WTC11 (cell line): ENCODE measurements at regions not wholly inside any gene's neighbourhood (a gene's known extent, or its start where the extent isn't known, plus 50 kb on each side); places are given as distances from the start of the nearest gene placed in this dataset.

Source experiments
- ATAC-seq: fragments of 200-7000 bp; cut with Tn5 transposase; 2 replicates; pipeline ENCODE4 v1.10.0; 2021; ENCODE audit warnings: mild to moderate bottlenecking, moderate library complexity
- CTCF ChIA-PET: fragments of 300-600 bp; sonication (Branson Sonifier 250); formaldehyde crosslinking; loops from one replicate; lab custom pipeline; 2021; ENCODE audit warnings: antibody characterized with exemption; lab: Charles Lee
- POLR2A ChIA-PET: fragments of 350-600 bp; sonication (Branson Sonifier 250); formaldehyde crosslinking; loops from one replicate; lab custom pipeline; 2021; ENCODE audit warnings: antibody characterized with exemption; lab: Charles Lee
- DNase-seq: peaks from one replicate; pipeline ENCODE4 v3.0.0; 2021; ENCODE audit warnings: low spot score
- H3K27ac Mint-ChIP-seq: 2 replicates; pipeline ENCODE4 v1.8.0; 2021; ENCODE audit warnings: mixed read lengths
- H3K27me3 Mint-ChIP-seq: 2 replicates; pipeline ENCODE4 v1.8.0; 2021; ENCODE audit warnings: low read depth, mild to moderate bottlenecking, moderate library complexity, mixed read lengths
- H3K36me3 Mint-ChIP-seq: 2 replicates; pipeline ENCODE4 v1.8.0; 2021; ENCODE audit warnings: mixed read lengths
- H3K4me1 Mint-ChIP-seq: 2 replicates; pipeline ENCODE4 v1.8.0; 2022; ENCODE audit warnings: mixed read lengths
- H3K4me3 Mint-ChIP-seq: 2 replicates; pipeline ENCODE4 v1.8.0; 2021; ENCODE audit warnings: mild to moderate bottlenecking, moderate library complexity, mixed read lengths
- H3K9me3 Mint-ChIP-seq: 2 replicates; pipeline ENCODE4 v1.8.0; 2021; ENCODE audit warnings: mixed read lengths
- AR ChIP-seq: fragments of 250-450 bp; sonication (Bioruptor Pico); IDR thresholded peaks from 2 replicates; pipeline ENCODE4 v1.9.0; 2021; ENCODE audit warnings: mild to moderate bottlenecking
- CREB1 ChIP-seq: sonication (generic); formaldehyde crosslinking; IDR thresholded peaks from 2 replicates; pipeline ENCODE4 v1.8.0; 2023; ENCODE audit warnings: mild to moderate bottlenecking, missing genetic modification reagents
- ELF4 ChIP-seq: sonication (generic); formaldehyde crosslinking; IDR thresholded peaks from 2 replicates; pipeline ENCODE4 v1.8.1; 2022; ENCODE audit warnings: low read depth, mild to moderate bottlenecking, moderate library complexity, missing genetic modification reagents
- FOXK1 ChIP-seq: sonication (generic); formaldehyde crosslinking; IDR thresholded peaks from 2 replicates; pipeline ENCODE4 v1.8.0; 2022; ENCODE audit warnings: mild to moderate bottlenecking, moderate library complexity, missing genetic modification reagents
- FOXP1 ChIP-seq: sonication (generic); formaldehyde crosslinking; IDR thresholded peaks from 2 replicates; pipeline ENCODE4 v1.8.0; 2022; ENCODE audit warnings: missing genetic modification reagents, mild to moderate bottlenecking, moderate library complexity, borderline replicate concordance
- GABPB1 ChIP-seq: sonication (generic); formaldehyde crosslinking; IDR thresholded peaks from 2 replicates; pipeline ENCODE4 v1.8.1; 2023; ENCODE audit warnings: mild to moderate bottlenecking, missing genetic modification reagents
- JUN ChIP-seq: sonication (generic); formaldehyde crosslinking; IDR thresholded peaks from 2 replicates; pipeline ENCODE4 v1.8.0; 2023; ENCODE audit warnings: mild to moderate bottlenecking, missing genetic modification reagents
- KAT7 ChIP-seq: sonication (generic); formaldehyde crosslinking; IDR thresholded peaks from 2 replicates; pipeline ENCODE4 v1.8.1; 2023; ENCODE audit warnings: missing genetic modification reagents, mild to moderate bottlenecking, borderline replicate concordance
- MYBL2 ChIP-seq: sonication (generic); formaldehyde crosslinking; IDR thresholded peaks from 2 replicates; pipeline ENCODE4 v1.8.1; 2023; ENCODE audit warnings: mild to moderate bottlenecking, moderate library complexity, missing genetic modification reagents
- NFE2L1 ChIP-seq: sonication (generic); formaldehyde crosslinking; IDR thresholded peaks from 2 replicates; pipeline ENCODE4 v1.8.1; 2023; ENCODE audit warnings: missing genetic modification reagents
- NR1H2 ChIP-seq: sonication (generic); formaldehyde crosslinking; IDR thresholded peaks from 2 replicates; pipeline ENCODE4 v1.9.0; 2021; ENCODE audit warnings: mild to moderate bottlenecking, moderate library complexity, missing genetic modification reagents
- NR3C1 ChIP-seq: sonication (generic); formaldehyde crosslinking; conservative IDR thresholded peaks from 2 replicates; pipeline ENCODE4 v1.8.1; 2023; ENCODE audit warnings: low read depth, mild to moderate bottlenecking, missing genetic modification reagents
- PREB ChIP-seq: sonication (generic); formaldehyde crosslinking; IDR thresholded peaks from 2 replicates; pipeline ENCODE4 v1.8.1; 2022; ENCODE audit warnings: mild to moderate bottlenecking, missing genetic modification reagents, moderate library complexity, borderline replicate concordance
- RORB ChIP-seq: fragments of 250-450 bp; sonication (Bioruptor Pico); IDR thresholded peaks from 2 replicates; pipeline ENCODE4 v1.9.0; 2021; ENCODE audit warnings: mild to moderate bottlenecking
- ZNF219 ChIP-seq: sonication (generic); formaldehyde crosslinking; IDR thresholded peaks from 2 replicates; pipeline ENCODE4 v1.8.0; 2023; ENCODE audit warnings: missing genetic modification reagents, mild to moderate bottlenecking, borderline replicate concordance
- ZNF396 ChIP-seq: fragments of 250-450 bp; sonication (Bioruptor Pico); IDR thresholded peaks from 2 replicates; pipeline ENCODE4 v1.8.0; 2021; ENCODE audit warnings: mild to moderate bottlenecking, moderate library complexity, borderline replicate concordance
- ZNF416 ChIP-seq: fragments of 250-450 bp; sonication (Bioruptor Pico); IDR thresholded peaks from 2 replicates; pipeline ENCODE4 v1.9.0; 2021; ENCODE audit warnings: mild to moderate bottlenecking, inconsistent platforms

- POLR2A ChIA-PET: no interaction called here
- DNase-seq: no peak
- ATAC-seq: no peak
- Mint-ChIP-seq H3K4me3 (no peak overlapping the region), H3K36me3 (no peaks in the 10 kb centered on the region), H3K27ac (no peak overlapping the region), H3K4me1 (peaks cover 11% of the 10 kb centered on the region), H3K27me3 (no peaks in the 10 kb centered on the region), H3K9me3 (peaks cover 8% of the 10 kb centered on the region)
- CTCF ChIA-PET: no interaction called here
- TF ChIP-seq FOXP1 (no peak), ZNF416 (CRISPR knock-in tag) (no peak), AR (CRISPR knock-in tag) (no peak)
Measured at GRCh38 chr18:45149712-45150111, 465.6 kb upstream of the SLC14A2 start.

DNA sequence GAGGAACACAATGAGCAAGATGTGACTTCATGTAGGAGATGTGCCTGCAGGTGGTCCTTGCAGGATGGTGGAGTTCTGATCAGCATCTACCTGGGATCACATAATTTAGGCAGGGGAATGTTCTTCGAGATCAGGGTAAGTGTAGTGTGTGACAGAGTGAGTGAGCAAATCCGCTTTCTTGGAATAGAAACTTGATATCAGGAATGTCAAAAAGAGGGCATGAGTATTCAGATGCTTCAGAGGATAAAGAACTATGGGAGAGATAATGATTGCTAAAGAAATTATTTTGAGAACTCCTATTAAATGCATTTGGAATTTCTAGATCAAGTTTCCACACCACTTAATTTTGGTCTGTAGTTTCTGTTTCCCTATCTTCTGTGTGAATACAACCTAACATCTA is 463.6 kb upstream of the SLC14A2 start:
- Mint-ChIP-seq H3K4me3 (no peak overlapping the region), H3K27ac (no peak overlapping the region), H3K4me1 (peaks cover 11% of the 10 kb centered on the region), H3K9me3 (peaks cover 5% of the 10 kb centered on the region), H3K36me3 (no peaks in the 10 kb centered on the region), H3K27me3 (no peaks in the 10 kb centered on the region)
- ATAC-seq (no peak), DNase-seq (no peak)
- ChIA-PET POLR2A (no interaction called here), CTCF (no interaction called here)
- TF ChIP-seq ZNF219 (no peak), KAT7 (CRISPR knock-in tag) (no peak), RORB (CRISPR knock-in tag) (no peak), MYBL2 (CRISPR knock-in tag) (no peak), JUN (CRISPR knock-in tag) (no peak), NR3C1 (CRISPR knock-in tag) (no peak), CREB1 (CRISPR knock-in tag) (no peak), AR (CRISPR knock-in tag) (no peak), FOXK1 (CRISPR knock-in tag) (no peak), ZNF396 (CRISPR knock-in tag) (no peak), GABPB1 (CRISPR knock-in tag) (no peak), ZNF416 (CRISPR knock-in tag) (no peak), PREB (no peak), NFE2L1 (no peak), NR1H2 (CRISPR knock-in tag) (no peak)

GRCh38 chr18:45155526-45155925 is 459.8 kb upstream of the SLC14A2 start:
- H3K27me3 Mint-ChIP-seq: no peaks in the 10 kb centered on the region
- ATAC-seq (no peak), DNase-seq (no peak)
- H3K4me3 Mint-ChIP-seq: no peak overlapping the region
- POLR2A ChIA-PET: no interaction called here
- no peaks in the 10 kb centered on the region for H3K4me1 Mint-ChIP-seq
- peaks cover 5% of the 10 kb centered on the region for H3K9me3 Mint-ChIP-seq
- CTCF ChIA-PET: no interaction called here
- H3K36me3 Mint-ChIP-seq: no peaks in the 10 kb centered on the region
- H3K27ac Mint-ChIP-seq: no peak overlapping the region
- TF ChIP-seq ELF4 (CRISPR knock-in tag): no peak
